GM19463 (cell line): ENCODE measurements at regions not wholly inside any gene's neighbourhood (a gene's known extent, or its start where the extent isn't known, plus 50 kb on each side); places are given as distances from the start of the nearest gene placed in this dataset.
"Not testable (repeated sequence)": the region's sequence is repeated elsewhere in the genome, so short reads cannot be mapped to it uniquely, and the experiment has no call there.

Experiments
- ATAC-seq: cut with Tn5 transposase; IDR thresholded peaks from one replicate; pipeline ENCODE4 v1.9.1; 2021; ENCODE audit warnings: mild to moderate bottlenecking, moderate library complexity; ENCODE audit not compliant: unreplicated experiment

- no peak for ATAC-seq
Measured at GRCh38 chr1:57620605-57621004, 196.7 kb upstream of the DAB1 start.

- ATAC-seq = no peak
Measured at GRCh38 chr1:57616921-57617320, 193.1 kb upstream of the DAB1 start.

- ATAC-seq = no peak
Measured at GRCh38 chr1:57615956-57616355, 192.1 kb upstream of the DAB1 start.

GRCh38 chr1:57612833-57613232, 189.0 kb upstream of the DAB1 start:
- no peak for ATAC-seq

- no peak for ATAC-seq
Measured at GRCh38 chr1:57605933-57606332, 182.1 kb upstream of the DAB1 start.

GRCh38 chr1:57603696-57604095, 179.8 kb upstream of the DAB1 start:
- no peak for ATAC-seq

GRCh38 chr1:57600424-57600823, 176.6 kb upstream of the DAB1 start:
- ATAC-seq = no peak

- no peak for ATAC-seq
Measured at GRCh38 chr1:57599236-57599994, 175.6 kb upstream of the DAB1 start.

GRCh38 chr1:57597036-57597435, 173.2 kb upstream of the DAB1 start:
- no peak for ATAC-seq

- ATAC-seq = no peak
Measured at GRCh38 chr1:57594002-57594401, 170.1 kb upstream of the DAB1 start.

- no peak for ATAC-seq
Measured at GRCh38 chr1:57591842-57592241, 168.0 kb upstream of the DAB1 start.

- ATAC-seq = no peak
Measured at GRCh38 chr1:57590978-57591377, 167.1 kb upstream of the DAB1 start.

- ATAC-seq = no peak
Measured at GRCh38 chr1:57586842-57587241, 163.0 kb upstream of the DAB1 start.

- no peak for ATAC-seq
Measured at GRCh38 chr1:57578680-57579079, 154.8 kb upstream of the DAB1 start.

- no peak for ATAC-seq
Measured at GRCh38 chr1:57578099-57578498, 154.2 kb upstream of the DAB1 start.

GRCh38 chr1:57576756-57577155, 152.9 kb upstream of the DAB1 start:
- ATAC-seq = no peak

GRCh38 chr1:57572016-57572415, 148.2 kb upstream of the DAB1 start:
- ATAC-seq = no peak

- not testable (repeated sequence) for ATAC-seq
Measured at GRCh38 chr1:57558066-57558465, 134.2 kb upstream of the DAB1 start.

GRCh38 chr1:57553666-57554065, 129.8 kb upstream of the DAB1 start:
- ATAC-seq = no peak

- ATAC-seq = no peak
Measured at GRCh38 chr1:57551476-57551875, 127.6 kb upstream of the DAB1 start.

GRCh38 chr1:57550092-57550491, 126.2 kb upstream of the DAB1 start:
- ATAC-seq = peak; percentile 72

- no peak for ATAC-seq
Measured at GRCh38 chr1:57549300-57549699, 125.4 kb upstream of the DAB1 start.
